GM18511 (cell line): ENCODE measurements at regions not wholly inside any gene's neighbourhood (a gene's known extent, or its start where the extent isn't known, plus 50 kb on each side); places are given as distances from the start of the nearest gene placed in this dataset.
"Not testable (repeated sequence)": the region's sequence is repeated elsewhere in the genome, so short reads cannot be mapped to it uniquely, and the experiment has no call there.

Source experiments
- ATAC-seq: cut with Tn5 transposase; IDR thresholded peaks from one replicate; pipeline ENCODE4 v1.9.1; 2021; ENCODE audit warnings: mild to moderate bottlenecking, moderate library complexity; ENCODE audit not compliant: unreplicated experiment

DNA sequence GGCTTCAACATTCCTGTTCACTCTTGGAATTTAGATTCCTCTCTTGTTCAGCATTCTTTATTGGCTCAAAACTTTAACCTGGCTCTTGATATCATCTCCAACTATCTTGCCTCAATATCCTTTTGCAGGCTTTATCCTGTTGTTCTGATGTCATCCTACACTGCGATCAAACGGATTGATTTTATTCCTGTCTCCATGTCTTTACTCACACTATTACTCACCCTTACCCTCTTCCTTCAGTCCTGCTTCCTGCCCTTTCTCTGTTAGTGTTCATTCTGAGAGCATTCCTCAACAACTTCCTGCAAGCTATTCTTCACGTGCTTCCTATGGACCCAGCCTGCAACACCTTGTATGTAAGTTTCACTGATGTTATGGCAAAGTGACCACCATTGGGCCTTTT, 264.7 kb downstream of the RNF152 start:
- no peak for ATAC-seq

- not testable (repeated sequence) for ATAC-seq
Measured at GRCh38 chr18:61624631-61625030, 268.2 kb downstream of the RNF152 start.

DNA sequence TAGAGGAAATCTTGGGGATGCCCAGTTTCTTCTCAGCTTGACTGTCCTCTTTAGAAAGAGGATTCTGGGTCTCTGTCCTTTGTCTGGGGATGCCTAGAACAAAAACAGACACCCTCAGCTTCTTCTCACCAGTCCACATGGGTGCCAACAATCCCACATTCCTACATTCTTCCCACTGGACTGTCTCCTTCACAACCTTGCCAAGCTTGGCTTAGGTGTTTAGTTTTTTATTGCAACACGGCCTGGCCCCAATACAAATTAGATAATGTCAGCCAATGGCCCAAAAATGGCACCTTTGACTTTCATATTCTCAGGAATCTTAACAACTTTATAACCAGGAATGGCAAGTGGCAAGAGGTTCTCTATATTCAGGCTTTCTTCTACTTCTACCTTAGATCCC, 273.0 kb downstream of the RNF152 start:
- ATAC-seq = no peak

DNA sequence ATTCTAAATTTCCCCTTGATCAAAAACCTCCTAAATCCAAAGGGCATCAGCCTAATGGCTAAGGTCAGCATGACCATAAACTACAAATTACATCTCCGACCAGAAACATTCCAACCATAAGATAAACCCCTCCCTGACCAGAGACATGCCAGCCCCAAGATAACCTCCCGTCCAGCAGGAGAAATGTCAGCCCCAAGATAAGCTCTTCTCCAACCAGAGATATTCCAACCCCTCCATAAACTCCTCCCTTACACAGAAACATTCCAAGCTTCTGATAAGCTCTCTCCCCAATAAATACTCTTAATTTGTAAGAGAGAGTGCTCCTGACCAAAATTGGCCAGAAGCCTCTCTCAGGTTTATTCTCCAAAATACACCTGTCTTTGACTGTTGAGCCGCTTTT, 274.0 kb downstream of the RNF152 start:
- no peak for ATAC-seq

GRCh38 chr18:61616111-61616610, 276.6 kb downstream of the RNF152 start:
- no peak for ATAC-seq

DNA sequence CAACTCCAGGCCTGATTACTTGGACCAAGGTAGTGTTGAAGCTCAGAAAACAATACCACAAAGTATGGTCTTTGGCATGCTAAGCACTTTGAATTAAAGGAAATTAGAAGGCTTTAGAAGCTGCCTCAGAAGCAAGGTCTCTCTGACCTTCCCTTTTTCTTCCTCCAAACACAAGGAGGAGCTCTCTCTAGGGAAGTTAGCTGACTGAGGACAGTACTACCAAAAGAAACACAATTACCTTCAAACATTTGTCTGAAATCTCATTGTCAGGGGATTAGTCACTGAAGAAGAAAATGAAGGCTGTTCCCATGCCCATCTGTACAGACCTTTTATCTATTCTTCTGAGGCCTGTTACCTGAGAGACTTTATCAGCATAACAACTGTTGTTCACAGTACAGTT, 279.3 kb downstream of the CDH20 start:
- no peak for ATAC-seq

GRCh38 chr18:61609131-61609530, 275.9 kb downstream of the CDH20 start:
- ATAC-seq = no peak

GRCh38 chr18:61608316-61608715, 275.1 kb downstream of the CDH20 start:
- ATAC-seq = no peak

DNA sequence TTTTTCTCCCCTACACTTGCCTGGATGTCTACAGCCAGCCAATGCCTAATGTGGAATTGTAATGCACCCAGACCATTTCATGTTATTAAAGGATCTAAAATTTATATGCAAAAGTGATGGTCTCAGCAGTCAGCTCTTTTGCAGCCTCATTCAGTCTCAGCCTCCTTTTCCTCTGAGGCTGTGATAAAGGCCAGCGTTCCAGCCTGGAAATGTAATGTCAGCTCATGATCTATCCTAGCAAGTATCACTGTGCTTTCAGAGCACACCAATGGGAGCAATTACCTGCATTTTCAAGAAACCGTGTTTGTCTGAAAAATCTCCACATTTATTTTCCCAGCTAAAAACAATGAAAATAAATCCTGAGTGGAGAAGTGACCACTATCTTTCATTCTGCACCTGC, 274.6 kb downstream of the CDH20 start:
- ATAC-seq = no peak

GRCh38 chr18:61606759-61607158, 273.5 kb downstream of the CDH20 start:
- ATAC-seq = no peak

- no peak for ATAC-seq
Measured at GRCh38 chr18:61606068-61606660, 272.9 kb downstream of the CDH20 start.

- no peak for ATAC-seq
Measured at GRCh38 chr18:61605376-61606067, 272.3 kb downstream of the CDH20 start.
